NCI-H1694 treated with DMSO at 0.1 percent for 48 hours (cell line): ENCODE measurements at regions not wholly inside any gene's neighbourhood (a gene's known extent, or its start where the extent isn't known, plus 50 kb on each side); places are given as distances from the start of the nearest gene placed in this dataset.
"Not testable (repeated sequence)": the region's sequence is repeated elsewhere in the genome, so short reads cannot be mapped to it uniquely, and the experiment has no call there.

Experiments
- DNase-seq: peaks from one replicate; lab custom pipeline; 2025; lab: John Stamatoyannopoulos, UW

GRCh38 chr4:15163284-15163645, 161.0 kb downstream of the CPEB2 start:
- no peak for DNase-seq

GRCh38 chr4:15164571-15164970, 162.3 kb downstream of the CPEB2 start:
- no peak for DNase-seq

GRCh38 chr4:15167743-15168142, 165.5 kb downstream of the CPEB2 start:
- no peak for DNase-seq

GRCh38 chr4:15168759-15169158, 166.5 kb downstream of the CPEB2 start:
- no peak for DNase-seq

- no peak for DNase-seq
Observed at GRCh38 chr4:15171725-15172124, 169.4 kb downstream of the CPEB2 start.

GRCh38 chr4:15173251-15173650, 171.0 kb downstream of the CPEB2 start:
- DNase-seq = no peak

- not testable (repeated sequence) for DNase-seq
Observed at GRCh38 chr4:15174168-15174567, 171.9 kb downstream of the CPEB2 start.

- DNase-seq = not testable (repeated sequence)
Observed at GRCh38 chr4:15179842-15180241, 177.6 kb downstream of the CPEB2 start.

GRCh38 chr4:15182600-15183220, 180.4 kb downstream of the CPEB2 start:
- DNase-seq = no peak

- DNase-seq = no peak
Observed at GRCh38 chr4:15186149-15186548, 183.9 kb downstream of the CPEB2 start.

GRCh38 chr4:15186806-15187205, 184.5 kb downstream of the CPEB2 start:
- no peak for DNase-seq

GRCh38 chr4:15188605-15189539, 186.6 kb downstream of the CPEB2 start:
- no peak for DNase-seq

- no peak for DNase-seq
Observed at GRCh38 chr4:15194520-15194919, 192.2 kb downstream of the CPEB2 start.

- no peak for DNase-seq
Observed at GRCh38 chr4:15197005-15197404, 194.7 kb downstream of the CPEB2 start.

GRCh38 chr4:15198070-15198727, 195.9 kb downstream of the CPEB2 start:
- DNase-seq = no peak

GRCh38 chr4:15201782-15202181, 199.5 kb downstream of the CPEB2 start:
- DNase-seq = no peak

GRCh38 chr4:15202481-15202880, 200.2 kb downstream of the CPEB2 start:
- DNase-seq = no peak

GRCh38 chr4:15206526-15206925, 204.2 kb downstream of the CPEB2 start:
- not testable (repeated sequence) for DNase-seq

GRCh38 chr4:15213302-15213970, 211.2 kb downstream of the CPEB2 start:
- DNase-seq = no peak

- no peak for DNase-seq
Observed at GRCh38 chr4:15215109-15215508, 212.7 kb upstream of the C1QTNF7 start.

GRCh38 chr4:15226203-15226602, 201.6 kb upstream of the C1QTNF7 start:
- no peak for DNase-seq
